WTC11 (cell line): ENCODE measurements at regions not wholly inside any gene's neighbourhood (a gene's known extent, or its start where the extent isn't known, plus 50 kb on each side); places are given as distances from the start of the nearest gene placed in this dataset.

Experiments used
- ATAC-seq: fragments of 200-7000 bp; cut with Tn5 transposase; 2 replicates; pipeline ENCODE4 v1.10.0; 2021; ENCODE audit warnings: mild to moderate bottlenecking, moderate library complexity
- CTCF ChIA-PET: fragments of 300-600 bp; sonication (Branson Sonifier 250); formaldehyde crosslinking; loops from one replicate; lab custom pipeline; 2021; ENCODE audit warnings: antibody characterized with exemption; lab: Charles Lee
- POLR2A ChIA-PET: fragments of 350-600 bp; sonication (Branson Sonifier 250); formaldehyde crosslinking; loops from one replicate; lab custom pipeline; 2021; ENCODE audit warnings: antibody characterized with exemption; lab: Charles Lee
- DNase-seq: peaks from one replicate; pipeline ENCODE4 v3.0.0; 2021; ENCODE audit warnings: low spot score
- H3K27ac Mint-ChIP-seq: 2 replicates; pipeline ENCODE4 v1.8.0; 2021; ENCODE audit warnings: mixed read lengths
- H3K27me3 Mint-ChIP-seq: 2 replicates; pipeline ENCODE4 v1.8.0; 2021; ENCODE audit warnings: low read depth, mild to moderate bottlenecking, moderate library complexity, mixed read lengths
- H3K36me3 Mint-ChIP-seq: 2 replicates; pipeline ENCODE4 v1.8.0; 2021; ENCODE audit warnings: mixed read lengths
- H3K4me1 Mint-ChIP-seq: 2 replicates; pipeline ENCODE4 v1.8.0; 2022; ENCODE audit warnings: mixed read lengths
- H3K4me3 Mint-ChIP-seq: 2 replicates; pipeline ENCODE4 v1.8.0; 2021; ENCODE audit warnings: mild to moderate bottlenecking, moderate library complexity, mixed read lengths
- H3K9me3 Mint-ChIP-seq: 2 replicates; pipeline ENCODE4 v1.8.0; 2021; ENCODE audit warnings: mixed read lengths
- CBFB ChIP-seq: sonication (generic); formaldehyde crosslinking; IDR thresholded peaks from 2 replicates; pipeline ENCODE4 v1.8.1; 2022; ENCODE audit warnings: mild to moderate bottlenecking, low read depth, missing genetic modification reagents
- CREM ChIP-seq: sonication (generic); formaldehyde crosslinking; IDR thresholded peaks from 2 replicates; pipeline ENCODE4 v1.8.1; 2022; ENCODE audit warnings: mild to moderate bottlenecking, missing genetic modification reagents, moderate library complexity
- E2F5 ChIP-seq: sonication (generic); formaldehyde crosslinking; IDR thresholded peaks from 2 replicates; pipeline ENCODE4 v1.8.1; 2022; ENCODE audit warnings: mild to moderate bottlenecking, moderate library complexity, missing genetic modification reagents
- FOXP1 ChIP-seq: sonication (generic); formaldehyde crosslinking; IDR thresholded peaks from 2 replicates; pipeline ENCODE4 v1.8.0; 2022; ENCODE audit warnings: missing genetic modification reagents, mild to moderate bottlenecking, moderate library complexity, borderline replicate concordance
- FOXP4 ChIP-seq: sonication (generic); formaldehyde crosslinking; IDR thresholded peaks from 2 replicates; pipeline ENCODE4 v1.8.0; 2022; ENCODE audit warnings: mild to moderate bottlenecking, missing genetic modification reagents
- GABPB1 ChIP-seq: sonication (generic); formaldehyde crosslinking; IDR thresholded peaks from 2 replicates; pipeline ENCODE4 v1.8.1; 2023; ENCODE audit warnings: mild to moderate bottlenecking, missing genetic modification reagents
- JAZF1 ChIP-seq: fragments of 250-450 bp; sonication (Bioruptor Pico); IDR thresholded peaks from 2 replicates; pipeline ENCODE4 v1.9.0; 2021; ENCODE audit warnings: moderate library complexity, mild to moderate bottlenecking, inconsistent platforms
- NR1H2 ChIP-seq: sonication (generic); formaldehyde crosslinking; IDR thresholded peaks from 2 replicates; pipeline ENCODE4 v1.9.0; 2021; ENCODE audit warnings: mild to moderate bottlenecking, moderate library complexity, missing genetic modification reagents
- OVOL2 ChIP-seq: fragments of 250-450 bp; sonication (Bioruptor Pico); IDR thresholded peaks from 2 replicates; pipeline ENCODE4 v1.9.0; 2021; ENCODE audit warnings: mild to moderate bottlenecking, borderline replicate concordance
- SOX15 ChIP-seq: fragments of 250-450 bp; sonication (Bioruptor Pico); IDR thresholded peaks from 2 replicates; pipeline ENCODE4 v1.9.0; 2021; ENCODE audit warnings: mild to moderate bottlenecking
- TEAD4 ChIP-seq: sonication (generic); formaldehyde crosslinking; IDR thresholded peaks from 2 replicates; pipeline ENCODE4 v1.8.0; 2022; ENCODE audit warnings: mild to moderate bottlenecking, missing genetic modification reagents
- USF1 ChIP-seq: sonication (generic); formaldehyde crosslinking; IDR thresholded peaks from 2 replicates; pipeline ENCODE4 v1.8.0; 2022; ENCODE audit warnings: mild to moderate bottlenecking, missing genetic modification reagents
- ZNF121 ChIP-seq: sonication (generic); formaldehyde crosslinking; IDR thresholded peaks from 2 replicates; pipeline ENCODE4 v1.8.0; 2023; ENCODE audit warnings: missing genetic modification reagents
- ZNF138 ChIP-seq: sonication (generic); formaldehyde crosslinking; conservative IDR thresholded peaks from 2 replicates; pipeline ENCODE4 v1.8.1; 2022; ENCODE audit warnings: mild to moderate bottlenecking, moderate library complexity, missing genetic modification reagents
- ZNF219 ChIP-seq: sonication (generic); formaldehyde crosslinking; IDR thresholded peaks from 2 replicates; pipeline ENCODE4 v1.8.0; 2023; ENCODE audit warnings: missing genetic modification reagents, mild to moderate bottlenecking, borderline replicate concordance
- ZNF263 ChIP-seq: sonication (generic); formaldehyde crosslinking; IDR thresholded peaks from 2 replicates; pipeline ENCODE4 v1.8.1; 2022; ENCODE audit warnings: low read depth, mild to moderate bottlenecking, moderate library complexity, missing genetic modification reagents
- ZNF317 ChIP-seq: sonication (generic); formaldehyde crosslinking; IDR thresholded peaks from 2 replicates; pipeline ENCODE4 v1.8.1; 2023; ENCODE audit warnings: low read depth, mild to moderate bottlenecking, moderate library complexity, missing genetic modification reagents, borderline replicate concordance
- ZNF396 ChIP-seq: fragments of 250-450 bp; sonication (Bioruptor Pico); IDR thresholded peaks from 2 replicates; pipeline ENCODE4 v1.8.0; 2021; ENCODE audit warnings: mild to moderate bottlenecking, moderate library complexity, borderline replicate concordance
- ZNF425 ChIP-seq: fragments of 250-450 bp; sonication (Bioruptor Pico); conservative IDR thresholded peaks from 2 replicates; pipeline ENCODE4 v1.9.0; 2021; ENCODE audit warnings: mild to moderate bottlenecking
- ZNF532 ChIP-seq: fragments of 250-450 bp; sonication (Bioruptor Pico); IDR thresholded peaks from 2 replicates; pipeline ENCODE4 v1.9.0; 2021; ENCODE audit warnings: mild to moderate bottlenecking, borderline replicate concordance
- ZSCAN18 ChIP-seq: fragments of 250-450 bp; sonication (Bioruptor Pico); IDR thresholded peaks from 2 replicates; pipeline ENCODE4 v2.1.2; 2022; ENCODE audit warnings: mild to moderate bottlenecking, moderate library complexity

- no peaks in the 10 kb centered on the region for H3K4me1 Mint-ChIP-seq
- CTCF ChIA-PET = no interaction called here
- no peak overlapping the region for H3K27ac Mint-ChIP-seq
- H3K36me3 Mint-ChIP-seq = no peaks in the 10 kb centered on the region
- DNase-seq (no peak), ATAC-seq (no peak)
- peaks cover 13% of the 10 kb centered on the region for H3K9me3 Mint-ChIP-seq
- no peaks in the 10 kb centered on the region; the same call in 1 of the 2 replicates for H3K27me3 Mint-ChIP-seq
- POLR2A ChIA-PET = no interaction called here
- TF ChIP-seq FOXP4 (CRISPR knock-in tag) (no peak), ZNF425 (no peak), ZNF532 (CRISPR knock-in tag) (no peak), TEAD4 (CRISPR knock-in tag) (no peak), ZNF317 (no peak)
- H3K4me3 Mint-ChIP-seq = no peak overlapping the region
These were observed 183.8 kb upstream of the SFSWAP start for GRCh38 chr12:131527092-131527491.

GRCh38 chr12:131527736-131528135, 183.2 kb upstream of the SFSWAP start:
- CTCF ChIA-PET = no interaction called here
- POLR2A ChIA-PET = no interaction called here
- H3K27ac Mint-ChIP-seq = no peak overlapping the region
- no peaks in the 10 kb centered on the region for H3K36me3 Mint-ChIP-seq
- DNase-seq = no peak
- H3K9me3 Mint-ChIP-seq = peaks cover 10% of the 10 kb centered on the region
- H3K27me3 Mint-ChIP-seq = no peaks in the 10 kb centered on the region; the same call in 1 of the 2 replicates
- peak; percentile 65 for ATAC-seq
- TF ChIP-seq CREM (no peak), ZSCAN18 (CRISPR knock-in tag) (no peak), SOX15 (CRISPR knock-in tag) (no peak), E2F5 (CRISPR knock-in tag) (no peak), FOXP1 (no peak), JAZF1 (CRISPR knock-in tag) (no peak), ZNF138 (CRISPR knock-in tag) (no peak), ZNF121 (CRISPR knock-in tag) (no peak), ZNF263 (no peak), GABPB1 (no peak), ZNF219 (CRISPR knock-in tag) (no peak), CBFB (CRISPR knock-in tag) (no peak), ZNF396 (no peak), OVOL2 (CRISPR knock-in tag) (no peak), NR1H2 (CRISPR knock-in tag) (no peak), USF1 (CRISPR knock-in tag) (no peak)
- H3K4me3 Mint-ChIP-seq = no peak overlapping the region
- H3K4me1 Mint-ChIP-seq = no peaks in the 10 kb centered on the region
